NB4 (cell line): ENCODE measurements at regions not wholly inside any gene's neighbourhood (a gene's known extent, or its start where the extent isn't known, plus 50 kb on each side); places are given as distances from the start of the nearest gene placed in this dataset.

Source experiments
- MAX ChIP-seq: IDR thresholded peaks from 2 replicates; pipeline ENCODE4 v1.6.1; 2011; ENCODE audit warnings: low read depth, low read length
- POLR2A ChIP-seq: IDR thresholded peaks from 2 replicates; pipeline ENCODE4 v1.6.1; 2011; ENCODE audit warnings: mild to moderate bottlenecking; ENCODE audit not compliant: insufficient read length; ENCODE audit errors: extremely low read depth
- TF ChIP-seq, protein P1 (sequence below): IDR thresholded peaks from one replicate; pipeline ENCODE4 v1.5.1; 2012; ENCODE audit warnings: low read depth, low read length

DNA sequence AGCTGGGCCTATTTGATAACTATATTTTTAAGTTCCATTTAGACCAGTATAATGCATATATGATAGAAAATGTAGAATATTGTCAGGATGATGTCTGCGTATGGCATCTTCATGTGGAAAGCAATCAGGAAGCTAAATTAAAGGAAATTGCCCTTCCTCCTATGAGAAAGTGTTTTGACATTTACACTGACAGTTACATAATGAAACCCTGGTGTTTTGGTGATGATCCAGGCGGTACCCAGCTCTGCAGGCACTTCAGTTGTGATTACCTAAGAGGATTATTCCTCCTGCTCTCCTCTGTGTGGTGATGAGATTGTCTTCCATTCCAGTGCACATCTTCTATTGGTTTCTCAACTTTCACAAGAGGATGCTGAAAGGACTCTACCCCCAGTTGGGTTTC is 126.5 kb upstream of the MITF start:
- TF ChIP-seq, protein P1, sequence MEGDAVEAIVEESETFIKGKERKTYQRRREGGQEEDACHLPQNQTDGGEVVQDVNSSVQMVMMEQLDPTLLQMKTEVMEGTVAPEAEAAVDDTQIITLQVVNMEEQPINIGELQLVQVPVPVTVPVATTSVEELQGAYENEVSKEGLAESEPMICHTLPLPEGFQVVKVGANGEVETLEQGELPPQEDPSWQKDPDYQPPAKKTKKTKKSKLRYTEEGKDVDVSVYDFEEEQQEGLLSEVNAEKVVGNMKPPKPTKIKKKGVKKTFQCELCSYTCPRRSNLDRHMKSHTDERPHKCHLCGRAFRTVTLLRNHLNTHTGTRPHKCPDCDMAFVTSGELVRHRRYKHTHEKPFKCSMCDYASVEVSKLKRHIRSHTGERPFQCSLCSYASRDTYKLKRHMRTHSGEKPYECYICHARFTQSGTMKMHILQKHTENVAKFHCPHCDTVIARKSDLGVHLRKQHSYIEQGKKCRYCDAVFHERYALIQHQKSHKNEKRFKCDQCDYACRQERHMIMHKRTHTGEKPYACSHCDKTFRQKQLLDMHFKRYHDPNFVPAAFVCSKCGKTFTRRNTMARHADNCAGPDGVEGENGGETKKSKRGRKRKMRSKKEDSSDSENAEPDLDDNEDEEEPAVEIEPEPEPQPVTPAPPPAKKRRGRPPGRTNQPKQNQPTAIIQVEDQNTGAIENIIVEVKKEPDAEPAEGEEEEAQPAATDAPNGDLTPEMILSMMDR = no peak
- TF ChIP-seq POLR2A (no peak), MAX (no peak)
